ENCODE measurements at regions not wholly inside any gene's neighbourhood (a gene's known extent, or its start where the extent isn't known, plus 50 kb on each side); places are given as distances from the start of the nearest gene placed in this dataset.
"Not testable (repeated sequence)": the region's sequence is repeated elsewhere in the genome, so short reads cannot be mapped to it uniquely, and the experiment has no call there.

DNA sequence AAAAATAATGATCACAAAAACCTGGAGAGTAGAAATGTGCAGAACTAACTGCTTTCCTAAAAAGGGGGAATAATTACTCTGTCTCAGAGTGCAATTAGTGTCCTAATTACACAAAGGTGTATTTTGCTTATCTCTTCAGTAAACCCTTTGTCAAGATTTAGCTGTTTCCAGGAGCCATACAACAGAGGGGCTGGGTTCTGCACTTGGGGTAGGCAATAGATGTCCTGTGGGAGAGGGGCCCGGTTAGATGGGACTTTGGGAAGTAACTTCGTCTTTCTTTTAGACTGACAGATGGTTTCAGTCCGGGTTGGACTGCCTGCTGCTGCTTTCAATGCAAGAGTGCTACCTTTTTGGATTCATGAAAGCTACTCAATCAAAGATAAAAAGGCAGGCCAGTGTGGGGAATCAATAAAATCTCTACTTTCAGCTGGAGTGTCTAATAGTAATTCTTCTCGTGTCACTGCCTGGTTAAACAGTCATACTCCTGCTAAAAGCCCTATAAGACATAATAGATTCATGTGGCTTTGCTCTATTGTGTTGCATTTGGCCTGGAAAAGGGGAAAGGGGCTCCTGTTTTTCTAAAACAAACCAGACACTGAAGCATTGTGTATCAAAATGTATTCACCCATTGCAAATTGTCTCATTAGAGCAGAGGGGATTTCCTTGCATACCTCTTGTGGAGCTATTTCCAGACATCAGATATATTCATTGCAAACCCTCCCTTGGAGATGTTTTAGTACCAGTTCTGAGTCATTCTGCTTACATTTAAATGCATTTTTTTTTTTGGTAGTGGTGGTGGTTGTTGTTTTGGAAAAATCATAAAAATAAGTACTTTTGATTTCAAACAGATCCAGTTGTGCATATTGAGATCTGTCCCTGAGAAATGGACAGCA lies 83.3 kb upstream of the PCDH8 start:
- intact Hi-C loops (cut with micrococcal nuclease) = no loop called here

DNA sequence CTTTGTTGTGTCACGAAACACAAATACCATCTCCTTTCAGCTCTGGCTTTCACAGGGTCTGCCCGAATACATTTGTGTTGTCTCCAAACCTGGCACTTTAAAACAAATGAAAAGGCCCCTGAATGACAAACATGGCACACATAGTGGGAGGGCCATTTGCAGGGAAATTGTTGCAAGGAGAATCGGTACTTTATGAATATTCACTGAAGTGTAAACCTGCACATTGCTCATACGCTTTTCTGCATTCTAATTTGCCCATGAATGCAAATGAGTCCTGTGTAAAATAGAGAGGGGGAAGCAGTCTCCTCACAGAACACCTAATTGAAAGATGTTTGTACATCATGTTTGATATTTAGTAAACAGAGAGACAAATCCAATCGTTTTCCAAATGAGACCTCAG lies 82.7 kb upstream of the PCDH8 start:
- intact Hi-C loops (cut with micrococcal nuclease) = no loop called here

DNA sequence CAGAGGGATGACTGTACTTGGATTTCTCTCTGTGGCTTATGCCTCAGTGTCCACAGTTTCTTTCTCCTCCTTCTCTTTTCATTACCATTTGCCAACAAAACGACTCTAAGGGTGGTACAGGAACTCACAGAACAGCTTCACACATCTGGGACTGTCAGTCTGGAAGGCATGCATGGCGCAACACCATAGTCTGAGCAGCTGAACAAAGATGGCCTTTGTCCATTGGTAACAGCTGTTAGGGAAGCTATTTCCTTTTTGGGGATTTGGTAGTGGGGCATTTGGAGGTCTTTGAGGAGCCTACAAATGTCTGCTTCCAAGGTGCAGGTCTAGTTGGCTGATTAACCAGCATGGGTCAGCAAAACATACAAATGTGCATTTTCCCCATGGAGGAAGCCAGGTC lies 81.4 kb upstream of the PCDH8 start:
- intact Hi-C loops (cut with micrococcal nuclease) = no loop called here

DNA sequence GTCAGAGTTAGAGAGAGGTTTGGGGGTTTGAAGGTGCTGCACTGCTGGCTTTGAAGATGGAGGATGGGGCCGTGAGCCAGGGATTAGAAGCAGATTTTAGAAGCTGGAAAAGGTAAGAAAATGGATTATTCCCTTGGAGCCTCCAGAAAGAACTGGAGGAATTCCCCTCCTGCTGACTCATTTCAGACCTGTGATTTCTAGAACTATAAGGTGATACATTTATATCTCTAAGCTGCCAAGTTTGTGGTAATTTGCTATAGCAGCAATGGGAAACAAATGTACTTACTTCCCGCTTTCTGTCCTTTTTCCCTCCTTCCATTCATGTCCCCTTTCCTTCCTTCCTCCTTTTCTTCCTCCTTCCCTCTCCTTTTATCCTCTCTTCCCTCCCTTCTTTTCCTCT lies 78.5 kb upstream of the PCDH8 start:
- intact Hi-C loops (cut with micrococcal nuclease) = no loop called here

DNA sequence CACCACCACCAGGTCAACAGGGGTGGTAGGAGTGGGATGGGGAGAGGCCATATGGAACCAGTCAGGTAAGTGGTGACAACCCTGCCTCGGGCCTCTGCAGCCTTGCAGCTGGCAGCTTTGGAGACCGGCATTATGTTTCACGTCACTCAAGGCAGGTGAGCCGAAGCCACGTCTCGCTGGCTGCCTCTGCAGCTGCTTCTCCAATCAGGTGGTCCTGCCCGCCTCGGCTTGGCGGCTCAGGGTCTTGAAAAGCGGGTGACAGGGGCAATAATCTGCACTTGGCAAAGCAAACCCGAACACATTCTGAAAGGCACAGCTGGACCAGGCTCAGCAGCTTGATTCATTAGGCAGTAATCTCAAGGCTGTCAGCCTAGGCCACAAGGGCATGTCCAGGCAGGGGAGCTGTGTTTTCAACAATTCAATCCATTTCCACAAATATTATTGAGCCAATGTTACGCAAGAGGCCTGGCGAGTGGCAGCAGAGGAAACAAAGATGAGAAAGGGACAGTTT lies 77.4 kb upstream of the PCDH8 start:
- intact Hi-C loops (cut with micrococcal nuclease) = no loop called here

DNA sequence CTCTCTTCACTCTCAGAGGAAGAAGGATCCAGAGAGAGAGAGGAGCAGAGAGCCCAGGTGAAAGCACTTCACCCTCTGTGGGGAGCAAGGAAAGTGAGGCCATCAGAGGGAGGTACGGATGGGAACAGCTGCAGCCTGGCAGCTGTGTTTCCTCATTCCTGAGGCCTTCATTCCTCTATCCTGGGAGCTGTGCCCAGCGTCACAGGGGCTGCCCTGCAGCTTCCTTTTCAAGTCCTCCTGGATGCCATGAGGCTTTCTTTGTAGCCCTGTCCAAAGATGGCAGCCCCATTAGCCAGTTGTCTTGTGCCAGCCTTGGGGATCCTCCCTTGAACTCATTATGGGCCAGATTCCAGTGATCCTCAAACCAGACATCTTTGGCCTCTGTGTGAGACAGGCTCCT lies 76.8 kb upstream of the PCDH8 start:
- intact Hi-C loops (cut with micrococcal nuclease) = no loop called here

DNA sequence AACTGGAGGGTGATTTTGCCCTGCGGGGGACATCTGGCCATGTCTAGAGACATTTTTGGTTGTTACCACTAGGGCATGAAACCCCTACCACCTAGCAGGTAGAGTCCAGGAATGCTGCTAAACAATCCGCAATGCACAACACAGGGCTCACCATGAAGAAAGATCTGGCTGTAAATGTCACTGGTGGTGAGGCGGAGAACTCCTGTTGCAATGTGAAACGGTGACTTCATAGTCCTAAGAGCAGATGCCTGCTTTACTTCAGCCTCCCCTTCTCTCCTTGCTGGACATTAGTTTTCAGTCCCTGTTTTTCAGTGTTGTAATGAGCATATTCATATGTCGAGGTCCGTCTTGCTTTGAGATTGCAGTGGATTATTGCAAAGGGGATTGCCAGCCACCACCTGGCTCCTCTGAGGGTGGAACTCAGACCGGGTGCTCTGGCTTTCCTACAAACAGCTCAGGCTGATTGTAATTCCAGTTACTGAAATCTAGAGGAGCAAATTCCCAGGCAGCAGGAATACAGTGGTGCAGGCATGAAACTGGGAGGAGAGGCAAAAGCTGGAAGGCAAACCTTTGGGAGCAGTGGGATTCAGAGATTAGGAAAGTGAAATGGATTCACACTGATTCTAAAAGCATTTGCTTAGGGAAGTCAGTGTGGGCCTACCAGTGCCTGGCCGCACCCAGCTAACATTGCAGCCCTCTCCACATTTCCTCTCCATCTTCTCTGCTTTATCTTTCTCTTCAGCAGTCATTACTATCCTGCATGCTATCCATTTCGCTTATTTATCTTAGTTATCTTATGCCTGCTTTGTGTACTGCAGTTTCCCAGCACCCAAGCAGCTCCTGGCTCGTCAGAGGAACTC lies 76.1 kb upstream of the PCDH8 start:
- intact Hi-C loops (cut with micrococcal nuclease) = no loop called here

DNA sequence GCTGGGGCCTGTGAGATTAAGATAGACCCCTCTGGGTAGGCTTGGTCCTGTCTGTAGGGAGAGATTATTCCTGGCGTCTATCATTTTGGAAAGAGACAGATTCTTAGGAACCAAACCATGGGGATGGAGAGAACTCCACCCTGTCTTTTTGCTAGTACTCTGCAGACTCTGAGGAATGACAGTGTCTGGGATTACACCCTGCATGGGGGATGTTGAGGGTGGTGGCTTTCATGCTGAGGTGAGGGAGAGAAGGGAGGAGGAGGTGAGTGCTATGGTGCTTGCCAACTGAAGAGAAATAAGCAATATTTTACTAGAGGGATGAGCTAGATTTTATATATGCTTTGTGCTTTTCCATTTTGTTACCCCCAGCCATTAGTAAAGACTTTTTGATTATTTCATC lies 74.5 kb upstream of the PCDH8 start:
- intact Hi-C loops (cut with micrococcal nuclease) = no loop called here

DNA sequence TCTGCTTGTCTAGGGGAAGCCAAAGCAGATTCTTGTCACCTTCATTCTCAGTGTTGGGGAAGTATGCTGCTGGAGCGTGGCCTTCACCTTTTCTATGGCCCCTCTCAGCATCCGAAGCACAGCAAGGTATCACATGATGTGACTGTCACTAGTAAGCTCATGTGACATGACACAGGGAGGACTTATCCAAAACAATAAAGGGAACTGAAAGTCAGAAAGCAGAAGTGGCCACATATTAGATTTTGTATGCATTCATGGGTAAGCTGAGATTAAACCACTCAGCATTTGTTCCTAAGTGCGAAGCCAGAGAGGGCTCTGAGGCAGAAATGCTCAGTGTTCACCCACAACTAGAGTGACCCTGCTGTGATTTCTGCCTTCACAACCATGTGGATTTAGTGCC lies 72.8 kb upstream of the PCDH8 start:
- intact Hi-C loops (cut with micrococcal nuclease) = no loop called here

DNA sequence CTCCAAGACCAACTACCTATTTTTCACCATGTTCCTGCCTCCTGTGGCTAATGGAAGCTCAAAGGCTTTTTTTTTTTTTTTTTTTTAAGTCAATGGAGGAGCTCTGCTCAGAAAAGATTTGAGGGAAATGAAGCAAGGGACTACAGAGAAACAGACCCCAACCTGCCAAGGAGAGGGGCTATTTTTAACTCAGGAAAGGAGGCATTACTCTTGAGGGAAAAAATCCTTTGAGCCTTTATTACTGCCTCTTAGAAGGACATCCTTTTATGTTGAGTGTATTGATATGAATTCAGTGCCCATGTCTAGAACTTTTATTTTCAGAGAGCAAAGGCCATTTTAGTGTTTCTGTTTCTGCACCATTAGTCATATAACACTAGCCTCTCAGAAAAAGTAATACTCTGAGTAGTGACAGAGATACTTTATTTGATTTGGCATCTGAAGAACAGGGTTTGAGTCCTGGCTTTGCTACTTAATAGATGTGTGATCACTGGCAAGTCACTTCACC lies 68.1 kb upstream of the PCDH8 start:
- intact Hi-C loops (cut with micrococcal nuclease) = no loop called here

DNA sequence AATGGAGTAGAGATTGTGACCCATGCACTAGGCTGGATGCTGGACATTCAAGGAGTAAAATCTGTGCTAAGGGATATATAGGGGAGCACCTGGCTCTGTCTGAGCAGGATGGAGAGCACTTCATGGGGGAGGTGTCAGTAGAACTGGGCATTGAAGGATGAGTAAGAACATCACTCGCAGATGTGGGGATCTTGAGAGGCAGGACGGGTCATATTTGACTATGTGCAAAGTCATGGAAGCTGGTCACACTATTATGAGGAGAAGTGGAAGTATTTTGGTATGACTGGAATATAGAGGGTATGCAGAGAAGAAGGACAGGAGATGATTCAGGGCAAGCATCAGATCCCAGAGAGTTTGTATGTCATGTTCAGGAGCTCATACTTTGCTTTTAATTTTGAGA lies 62.9 kb upstream of the PCDH8 start:
- intact Hi-C loops (cut with micrococcal nuclease) = no loop called here

DNA sequence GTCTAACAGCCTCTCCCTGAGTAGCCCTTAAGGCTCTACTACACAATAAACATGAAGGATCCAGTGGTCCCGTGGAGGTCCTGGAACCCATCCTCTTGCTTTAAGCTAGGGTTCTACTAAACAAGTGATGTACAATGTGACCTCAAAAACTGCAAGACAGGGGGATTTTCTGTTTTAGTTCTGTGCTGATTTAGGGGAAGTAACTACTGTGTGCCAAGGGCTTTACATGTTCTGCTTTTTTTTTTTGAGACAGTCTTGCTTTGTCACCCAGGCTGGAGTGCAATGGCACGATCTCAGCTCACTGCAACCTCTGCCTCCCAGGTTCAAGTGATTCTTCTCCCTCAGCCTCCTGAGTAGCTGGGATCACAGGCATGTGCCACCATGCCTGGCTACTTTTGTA lies 61.9 kb upstream of the PCDH8 start:
- intact Hi-C loops (cut with micrococcal nuclease) = not testable (repeated sequence)

DNA sequence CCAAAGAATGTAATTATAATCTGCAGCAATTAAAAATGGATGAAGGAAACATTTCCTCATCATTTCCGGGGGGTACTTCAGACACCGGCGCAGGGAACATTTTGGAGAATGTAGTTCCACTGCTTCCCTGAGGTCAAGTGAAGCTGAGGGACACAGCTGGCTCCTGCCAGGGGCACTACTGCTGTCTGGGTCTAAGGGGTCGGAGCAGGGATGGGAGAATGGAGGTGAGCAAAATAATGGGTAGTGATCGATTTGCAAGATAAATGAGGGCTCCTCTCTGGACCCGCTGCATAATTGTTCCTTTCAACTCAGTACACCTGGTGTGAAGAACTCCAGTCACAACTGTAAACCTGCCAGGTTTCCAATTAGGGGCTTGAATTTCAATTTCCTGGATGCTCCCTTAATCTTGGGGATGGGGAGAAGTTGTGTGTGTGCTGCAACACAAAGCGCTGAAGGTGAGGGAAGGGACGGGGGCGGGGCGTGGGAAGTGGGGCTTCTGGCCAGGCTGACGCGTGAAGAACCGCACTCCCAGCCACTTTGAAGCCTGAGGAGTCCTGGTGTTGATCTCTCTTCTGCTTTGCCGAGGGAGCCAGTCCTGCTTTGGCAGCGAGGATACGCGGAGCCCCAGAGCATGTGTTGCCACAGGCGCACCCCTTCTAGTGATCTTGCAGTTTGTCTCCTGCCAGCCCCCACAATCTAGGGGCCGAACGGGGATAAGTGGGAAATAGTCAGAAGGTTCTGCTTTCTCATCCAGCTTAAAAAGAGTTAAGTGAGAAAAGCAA lies 57.9 kb upstream of the PCDH8 start:
- intact Hi-C loops (cut with micrococcal nuclease) = no loop called here

DNA sequence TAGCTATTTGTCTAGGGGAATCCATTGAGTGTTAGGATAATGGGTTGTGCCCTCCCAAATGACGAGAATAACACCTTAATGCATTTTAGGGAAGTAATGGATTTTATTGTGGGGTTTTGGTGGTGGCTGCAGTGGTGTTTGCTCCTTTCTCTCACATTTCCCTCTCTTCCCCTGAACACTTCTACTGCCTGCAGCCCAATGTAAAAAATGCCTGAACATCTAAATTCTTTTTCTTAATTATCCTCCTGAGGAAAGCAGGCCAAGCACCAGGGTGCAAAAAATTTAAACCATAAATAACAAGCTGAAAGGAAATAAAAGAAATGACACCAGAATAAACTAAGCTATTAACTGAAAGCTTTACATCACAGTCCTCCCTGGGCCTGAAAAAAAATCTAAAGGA lies 57.3 kb upstream of the PCDH8 start:
- intact Hi-C loops (cut with micrococcal nuclease) = no loop called here

DNA sequence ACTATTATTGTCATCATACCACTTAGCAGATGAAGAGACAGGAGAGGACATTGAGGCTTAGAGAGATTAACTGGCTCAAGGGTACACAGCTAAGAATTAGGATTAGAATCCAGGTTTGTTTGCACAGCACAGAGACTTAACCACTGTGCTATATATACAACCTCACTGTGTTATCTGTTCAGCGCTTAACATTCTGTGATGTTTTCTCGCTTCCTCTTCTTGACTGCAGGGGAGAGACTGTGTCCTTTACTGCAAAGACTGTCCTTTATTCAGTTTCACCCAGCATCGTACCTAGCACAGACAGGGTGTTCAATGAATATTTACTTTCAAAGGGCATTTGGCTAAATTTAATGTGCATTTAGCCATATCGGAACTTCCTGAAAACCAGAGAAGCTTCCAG lies 54.9 kb upstream of the PCDH8 start:
- intact Hi-C loops (cut with micrococcal nuclease) = no loop called here

DNA sequence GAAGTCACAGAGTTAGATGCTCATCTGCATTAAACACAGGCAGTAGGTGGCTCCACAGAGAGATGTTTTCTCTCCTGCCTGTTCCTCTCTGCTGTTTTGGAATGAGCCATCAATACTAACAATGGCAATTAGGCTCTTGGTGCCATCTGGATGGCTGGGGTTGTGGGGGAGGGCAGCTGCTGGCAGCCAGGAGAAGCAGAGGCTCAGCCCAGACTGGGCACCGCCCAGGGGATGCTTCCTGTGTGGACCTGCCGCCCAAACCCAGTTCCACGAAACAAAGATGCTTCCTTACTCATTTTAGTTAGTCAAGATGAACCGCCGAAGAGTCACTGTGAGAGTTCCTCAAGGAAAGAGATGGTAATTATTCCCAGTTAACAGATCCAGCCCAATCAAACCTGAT lies 50.8 kb upstream of the PCDH8 start:
- intact Hi-C loops (cut with micrococcal nuclease) = no loop called here
